Hepatocyte (in vitro differentiated cells): ENCODE measurements at regions not wholly inside any gene's neighbourhood (a gene's known extent, or its start where the extent isn't known, plus 50 kb on each side); places are given as distances from the start of the nearest gene placed in this dataset.

Source experiments
- DNase-seq: peaks from one replicate; pipeline ENCODE4 v3.0.0-alpha.2; 2016; ENCODE audit warnings: low spot score
- H2AFZ ChIP-seq: fragments of 200-600 bp; sonication (generic); 2 replicates; pipeline ENCODE4 v1.6.0; 2016; ENCODE audit warnings: antibody characterized with exemption, mild to moderate bottlenecking
- H3K27ac ChIP-seq: fragments of 200-600 bp; sonication (generic); 2 replicates; pipeline ENCODE4 v1.5.1; 2016; ENCODE audit warnings: mild to moderate bottlenecking
- H3K27me3 ChIP-seq: fragments of 200-600 bp; sonication (generic); 2 replicates; pipeline ENCODE4 v1.6.1; 2016
- H3K36me3 ChIP-seq: fragments of 200-600 bp; sonication (generic); replicated peaks from 2 replicates; pipeline ENCODE4 v1.5.1; 2016; ENCODE audit warnings: low read depth; ENCODE audit not compliant: insufficient read depth
- H3K4me1 ChIP-seq: fragments of 200-600 bp; sonication (generic); 2 replicates; pipeline ENCODE4 v1.5.1; 2016; ENCODE audit warnings: mild to moderate bottlenecking, moderate library complexity; ENCODE audit not compliant: insufficient read depth
- H3K4me2 ChIP-seq: fragments of 200-600 bp; sonication (generic); 2 replicates; pipeline ENCODE4 v1.6.0; 2016
- H3K4me3 ChIP-seq: fragments of 200-600 bp; sonication (generic); 2 replicates; pipeline ENCODE4 v1.5.1; 2016; ENCODE audit warnings: mild to moderate bottlenecking
- H3K79me2 ChIP-seq: fragments of 200-600 bp; sonication (generic); 2 replicates; pipeline ENCODE4 v1.6.0; 2017; ENCODE audit warnings: mild to moderate bottlenecking
- H3K9me2 ChIP-seq: fragments of 200-600 bp; sonication (generic); replicated peaks from 2 replicates; pipeline ENCODE4 v1.6.0; 2017; ENCODE audit warnings: mild to moderate bottlenecking; ENCODE audit not compliant: insufficient read depth
- H3K9me3 ChIP-seq: fragments of 200-600 bp; sonication (generic); 2 replicates; pipeline ENCODE4 v1.5.1; 2016; ENCODE audit warnings: low read depth, mild to moderate bottlenecking
- H4K20me1 ChIP-seq: fragments of 200-600 bp; sonication (generic); 2 replicates; pipeline ENCODE4 v1.6.0; 2016; ENCODE audit warnings: mild to moderate bottlenecking; ENCODE audit not compliant: insufficient read depth, poor library complexity, severe bottlenecking
- CTCF ChIP-seq: fragments of 200-600 bp; sonication (generic); IDR thresholded peaks from 2 replicates; pipeline ENCODE4 v1.5.1; 2016; ENCODE audit warnings: antibody characterized with exemption, mild to moderate bottlenecking; ENCODE audit not compliant: poor library complexity
- EZH2 ChIP-seq: fragments of 200-600 bp; sonication (generic); IDR thresholded peaks from 2 replicates; pipeline ENCODE4 v1.6.1; 2016; ENCODE audit warnings: antibody characterized with exemption, mild to moderate bottlenecking, borderline replicate concordance
- EZH2phosphoT487 ChIP-seq: fragments of 200-600 bp; sonication (generic); IDR thresholded peaks from one replicate; pipeline ENCODE4 v1.6.1; 2018; ENCODE audit warnings: antibody characterized with exemption, mild to moderate bottlenecking, low read depth, moderate library complexity; ENCODE audit not compliant: unreplicated experiment, severe bottlenecking
- WGBS: methylation state at CpG from one replicate; pipeline ENCODE4 v1.1.6; 2016; ENCODE audit warnings: low lambda C conversion rate; ENCODE audit errors: missing lambda C conversion rate; 5-methylcytosine and 5-hydroxymethylcytosine counted together

GRCh38 chr6:12442455-12442854 is 152.3 kb downstream of the EDN1 start:
- no peaks in the 10 kb centered on the region for H3K79me2 ChIP-seq
- H2AFZ ChIP-seq: no peak overlapping the region
- no peaks in the 10 kb centered on the region for H3K9me2 ChIP-seq
- H3K27ac ChIP-seq: no peak overlapping the region
- DNase-seq: no peak
- H3K27me3 ChIP-seq: no peaks in the 10 kb centered on the region
- no peaks in the 10 kb centered on the region for H3K36me3 ChIP-seq
- WGBS: 70% methylated on average over 4 of the region's 4 CpGs
- no peaks in the 10 kb centered on the region for H4K20me1 ChIP-seq
- H3K9me3 ChIP-seq: no peaks in the 10 kb centered on the region
- H3K4me1 ChIP-seq: no peaks in the 10 kb centered on the region
- H3K4me2 ChIP-seq: no peak overlapping the region
- TF ChIP-seq CTCF (no peak), EZH2phosphoT487 (no peak), EZH2 (no peak)
- H3K4me3 ChIP-seq: no peak overlapping the region

DNA sequence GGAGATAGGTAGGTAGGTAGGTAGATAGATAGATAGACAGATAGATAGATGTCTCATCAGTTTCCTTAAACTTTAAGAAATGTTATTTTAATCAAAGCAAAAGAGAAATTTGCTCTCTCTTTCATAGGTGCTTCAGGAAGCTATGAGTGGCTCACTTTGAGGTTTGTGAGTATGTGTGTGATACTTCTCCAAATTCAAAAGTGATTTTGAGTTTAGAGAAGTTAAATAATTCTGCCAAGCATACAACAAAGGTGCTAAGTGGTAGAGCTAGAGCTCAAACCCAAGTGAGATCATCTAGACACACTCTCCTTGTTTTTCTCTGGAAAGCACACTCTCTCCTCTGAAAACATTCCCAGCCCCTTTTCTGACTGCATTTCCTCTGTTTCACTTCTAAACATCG is 156.2 kb downstream of the EDN1 start:
- WGBS: 95% methylated on average over 1 of the region's 1 CpG
- H3K9me3 ChIP-seq: no peaks in the 10 kb centered on the region
- no peak overlapping the region for H3K27ac ChIP-seq
- H3K4me2 ChIP-seq: no peak overlapping the region
- no peak for DNase-seq
- no peak overlapping the region for H3K4me3 ChIP-seq
- H3K36me3 ChIP-seq: no peaks in the 10 kb centered on the region
- no peaks in the 10 kb centered on the region for H3K27me3 ChIP-seq
- no peak overlapping the region for H2AFZ ChIP-seq
- H3K4me1 ChIP-seq: no peaks in the 10 kb centered on the region
- no peaks in the 10 kb centered on the region for H3K79me2 ChIP-seq
- TF ChIP-seq CTCF: no peak
- no peak for TF ChIP-seq EZH2
- TF ChIP-seq EZH2phosphoT487: no peak
- H3K9me2 ChIP-seq: no peaks in the 10 kb centered on the region
- H4K20me1 ChIP-seq: no peaks in the 10 kb centered on the region

DNA sequence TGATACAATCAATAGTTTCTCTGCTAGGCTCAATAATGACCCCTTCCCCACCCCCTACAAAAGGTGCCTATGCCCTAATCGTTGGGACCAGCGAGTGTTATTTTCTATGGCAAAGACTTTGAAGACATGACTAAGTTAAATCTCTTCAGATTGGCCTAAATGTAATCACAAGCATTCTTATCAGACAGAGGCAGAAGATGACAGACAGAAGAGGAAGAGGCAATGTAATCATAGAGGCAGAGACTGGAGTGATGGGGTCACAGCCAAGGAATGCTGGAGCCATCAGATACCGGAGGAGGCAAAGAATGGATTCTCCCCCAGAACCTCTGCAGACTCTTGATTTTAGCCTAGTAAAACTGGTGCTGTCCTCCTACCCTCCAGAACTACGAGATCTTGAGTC is 159.3 kb downstream of the EDN1 start:
- no peaks in the 10 kb centered on the region for H3K9me3 ChIP-seq
- no peak for TF ChIP-seq CTCF
- no peak for TF ChIP-seq EZH2
- TF ChIP-seq EZH2phosphoT487: no peak
- H3K4me2 ChIP-seq: no peak overlapping the region
- no peak overlapping the region for H3K4me3 ChIP-seq
- no peak overlapping the region for H3K27ac ChIP-seq
- no peak overlapping the region for H2AFZ ChIP-seq
- H3K9me2 ChIP-seq: no peaks in the 10 kb centered on the region
- H3K4me1 ChIP-seq: no peaks in the 10 kb centered on the region
- H4K20me1 ChIP-seq: no peaks in the 10 kb centered on the region
- no peaks in the 10 kb centered on the region for H3K79me2 ChIP-seq
- no peak for DNase-seq
- WGBS: 77% methylated on average over 4 of the region's 4 CpGs
- no peaks in the 10 kb centered on the region for H3K27me3 ChIP-seq
- H3K36me3 ChIP-seq: no peaks in the 10 kb centered on the region

- WGBS: 94% methylated on average over 1 of the region's 1 CpG
- H3K4me2 ChIP-seq: no peak overlapping the region
- no peaks in the 10 kb centered on the region for H3K79me2 ChIP-seq
- H3K4me1 ChIP-seq: no peaks in the 10 kb centered on the region
- no peak overlapping the region for H2AFZ ChIP-seq
- no peaks in the 10 kb centered on the region for H4K20me1 ChIP-seq
- no peak overlapping the region for H3K4me3 ChIP-seq
- H3K27ac ChIP-seq: no peak overlapping the region
- no peaks in the 10 kb centered on the region for H3K36me3 ChIP-seq
- no peaks in the 10 kb centered on the region for H3K9me2 ChIP-seq
- TF ChIP-seq CTCF: no peak
- TF ChIP-seq EZH2phosphoT487: no peak
- TF ChIP-seq EZH2: no peak
- no peak for DNase-seq
- H3K27me3 ChIP-seq: no peaks in the 10 kb centered on the region
- H3K9me3 ChIP-seq: no peaks in the 10 kb centered on the region
These were observed 160.3 kb downstream of the EDN1 start for GRCh38 chr6:12450467-12450866.
